GM19328 (cell line): ENCODE measurements at regions not wholly inside any gene's neighbourhood (a gene's known extent, or its start where the extent isn't known, plus 50 kb on each side); places are given as distances from the start of the nearest gene placed in this dataset.
"Not testable (repeated sequence)": the region's sequence is repeated elsewhere in the genome, so short reads cannot be mapped to it uniquely, and the experiment has no call there.

Experiments
- ATAC-seq: cut with Tn5 transposase; IDR thresholded peaks from one replicate; pipeline ENCODE4 v1.9.1; 2021; ENCODE audit warnings: mild to moderate bottlenecking, moderate library complexity; ENCODE audit not compliant: unreplicated experiment

GRCh38 chr15:53038655-53038941 lies 248.5 kb upstream of the ONECUT1 start:
- no peak for ATAC-seq

- no peak for ATAC-seq
Observed at GRCh38 chr15:53037904-53038654, 247.9 kb upstream of the ONECUT1 start.

GRCh38 chr15:53036641-53037040 lies 246.5 kb upstream of the ONECUT1 start:
- ATAC-seq = no peak

- ATAC-seq = no peak
Observed at GRCh38 chr15:53034767-53035245, 244.7 kb upstream of the ONECUT1 start.

DNA sequence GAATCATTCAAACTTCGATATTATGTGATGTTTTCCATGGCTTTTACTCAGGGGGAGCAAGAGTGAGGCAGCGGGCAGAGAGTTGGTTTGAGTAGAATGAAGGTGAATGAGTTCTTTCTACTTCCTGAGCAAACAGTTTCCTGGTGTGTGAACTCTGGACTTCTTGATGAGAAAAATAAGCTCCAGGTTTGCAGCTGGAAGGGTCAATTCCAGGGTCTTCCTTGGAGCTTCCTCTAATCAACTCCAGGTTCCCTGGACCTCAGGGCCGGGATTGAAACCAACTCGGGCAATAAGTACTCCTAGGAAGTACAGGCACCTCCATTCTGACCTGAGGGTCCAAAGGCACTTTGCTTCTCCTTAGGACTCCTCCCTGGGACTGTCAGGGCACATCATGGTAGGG lies 243.6 kb upstream of the ONECUT1 start:
- no peak for ATAC-seq

GRCh38 chr15:53031469-53031868 lies 241.3 kb upstream of the ONECUT1 start:
- ATAC-seq = no peak

GRCh38 chr15:53022788-53023187 lies 232.7 kb upstream of the ONECUT1 start:
- ATAC-seq = no peak

- no peak for ATAC-seq
Observed at GRCh38 chr15:53013329-53013728, 223.2 kb upstream of the ONECUT1 start.

DNA sequence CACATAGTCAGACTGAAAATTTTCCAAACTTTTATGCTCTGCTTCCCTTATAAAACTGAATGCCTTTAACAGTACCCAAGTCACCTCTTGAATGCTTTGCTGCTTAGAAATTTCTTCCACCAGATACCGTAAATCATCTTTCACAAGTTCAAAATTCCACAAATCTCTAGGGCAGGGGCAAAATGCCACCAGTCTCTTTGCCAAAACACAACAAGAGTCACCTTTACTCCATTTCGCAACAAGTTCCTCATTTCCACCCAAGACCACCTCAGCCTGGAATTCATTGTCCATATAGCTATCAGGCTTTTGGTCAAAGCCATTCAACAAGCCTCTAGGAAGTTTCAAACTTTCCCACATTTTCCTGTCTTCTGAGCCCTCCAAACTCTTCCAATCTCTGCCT lies 221.6 kb upstream of the ONECUT1 start:
- ATAC-seq = not testable (repeated sequence)

DNA sequence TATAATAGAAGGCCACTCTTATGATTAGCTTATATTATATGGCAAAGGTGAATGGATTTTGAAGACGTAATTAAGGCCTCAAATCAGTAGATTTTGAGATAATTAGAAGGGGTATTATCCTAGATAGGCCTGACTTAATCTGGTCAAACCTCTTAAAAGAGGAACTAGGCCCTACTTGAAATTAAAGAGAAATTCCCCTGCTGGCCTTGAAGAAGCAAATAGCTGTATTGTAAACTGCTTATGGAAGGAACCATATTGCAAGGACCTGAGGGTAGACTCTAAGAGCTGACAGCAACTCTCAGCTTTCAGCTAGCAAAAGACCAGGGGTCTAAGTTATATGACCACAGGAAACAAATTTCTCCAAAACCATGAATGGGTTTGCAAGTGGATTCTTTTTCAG lies 219.0 kb upstream of the ONECUT1 start:
- ATAC-seq = no peak

GRCh38 chr15:53000409-53000808 lies 210.3 kb upstream of the ONECUT1 start:
- ATAC-seq = no peak

DNA sequence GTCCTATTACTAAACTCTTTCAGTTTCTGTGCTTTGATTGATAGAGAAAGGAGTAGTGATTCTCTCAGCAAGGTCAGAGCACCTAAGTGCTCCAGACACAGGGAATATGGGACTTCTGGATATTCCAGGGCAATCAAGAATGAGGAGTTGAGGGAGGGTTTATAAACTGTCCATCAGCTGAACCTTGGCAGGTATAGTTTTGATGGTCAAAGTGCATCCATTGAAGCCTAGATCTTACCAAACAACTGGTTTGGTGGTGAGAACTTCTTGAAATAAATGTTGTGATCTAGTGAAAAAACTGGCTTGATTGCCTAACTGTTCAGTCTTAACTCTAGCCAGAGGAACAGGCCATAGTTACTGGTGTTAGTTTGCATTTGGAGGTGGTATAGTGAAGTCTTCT lies 207.0 kb upstream of the ONECUT1 start:
- no peak for ATAC-seq

- no peak for ATAC-seq
Observed at GRCh38 chr15:52994290-52994689, 204.2 kb upstream of the ONECUT1 start.

- no peak for ATAC-seq
Observed at GRCh38 chr15:52984507-52984906, 194.4 kb upstream of the ONECUT1 start.

- ATAC-seq = no peak
Observed at GRCh38 chr15:52980446-52980845, 190.3 kb upstream of the ONECUT1 start.

DNA sequence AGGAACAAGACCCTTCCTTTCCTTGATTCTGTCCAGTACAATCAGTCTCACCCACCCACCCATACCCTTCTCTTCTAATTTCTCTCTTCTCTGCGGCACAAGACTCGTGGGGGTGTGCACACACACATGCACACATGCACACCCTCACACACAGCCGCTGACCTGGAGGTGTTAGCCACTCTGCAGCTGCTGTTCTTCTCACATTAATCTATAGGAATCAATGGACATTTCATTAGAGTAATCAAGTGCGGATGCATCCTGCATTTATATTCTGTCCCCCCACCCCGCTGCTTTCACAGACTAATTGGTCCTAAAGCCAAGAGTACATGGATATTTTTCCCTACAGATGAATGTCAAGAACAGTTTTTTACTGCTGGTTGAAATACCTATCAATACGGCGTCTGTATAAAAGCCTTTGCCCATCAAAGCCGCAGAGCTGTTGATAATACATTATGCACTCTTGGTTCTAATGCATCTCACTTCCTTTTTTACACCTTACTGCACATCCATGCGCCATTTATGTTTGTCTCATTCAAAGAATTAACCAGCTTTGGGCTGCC lies 186.5 kb upstream of the ONECUT1 start:
- ATAC-seq = no peak

DNA sequence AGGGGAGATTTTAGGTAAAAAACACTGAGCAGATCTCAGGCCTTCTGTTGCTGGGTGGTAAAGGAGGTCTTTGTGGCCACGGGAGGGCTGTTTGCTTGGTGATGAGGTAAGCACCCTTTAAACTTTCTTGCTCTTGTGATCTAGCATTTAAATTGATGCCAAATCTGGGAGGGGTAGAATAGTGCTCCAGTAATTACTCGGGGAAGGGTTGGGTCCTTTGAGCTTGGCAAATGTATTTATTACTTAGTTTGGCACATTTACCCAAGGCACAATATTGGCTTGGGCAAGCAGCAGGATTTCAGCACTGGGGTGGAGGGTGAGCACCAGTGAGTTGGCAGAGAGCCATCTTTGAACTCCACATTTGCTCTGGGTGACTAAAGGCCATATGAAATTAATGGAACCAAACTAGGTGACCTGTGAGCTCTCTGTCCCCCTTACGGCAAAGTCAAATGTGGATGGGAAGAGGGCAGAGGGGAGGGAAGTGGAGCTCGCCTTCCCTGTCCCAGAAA lies 185.9 kb upstream of the ONECUT1 start:
- no peak for ATAC-seq

GRCh38 chr15:52963865-52964264 lies 173.7 kb upstream of the ONECUT1 start:
- ATAC-seq = no peak

DNA sequence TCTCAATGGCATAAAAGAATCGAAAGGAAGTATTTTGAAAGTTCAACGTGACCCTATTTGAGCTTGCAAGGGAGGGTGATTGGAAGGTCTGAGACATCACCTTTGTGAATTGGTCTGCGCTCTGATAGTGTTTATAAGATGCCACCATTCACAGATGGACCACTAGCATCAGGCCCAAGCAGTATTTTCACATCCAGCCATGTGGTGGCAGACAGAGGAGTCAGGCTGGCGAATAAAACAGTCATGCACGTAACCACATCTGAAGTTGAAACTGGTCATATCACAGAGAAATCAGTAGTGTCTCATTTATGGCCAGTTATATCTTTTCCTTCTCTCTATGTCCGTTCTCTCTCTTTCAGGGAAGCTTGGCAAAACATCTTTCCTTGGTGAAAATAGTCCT lies 170.1 kb upstream of the ONECUT1 start:
- ATAC-seq = no peak

GRCh38 chr15:52943746-52944145 lies 153.6 kb upstream of the ONECUT1 start:
- no peak for ATAC-seq

- ATAC-seq = no peak
Observed at GRCh38 chr15:52936489-52936888, 146.4 kb upstream of the ONECUT1 start.

DNA sequence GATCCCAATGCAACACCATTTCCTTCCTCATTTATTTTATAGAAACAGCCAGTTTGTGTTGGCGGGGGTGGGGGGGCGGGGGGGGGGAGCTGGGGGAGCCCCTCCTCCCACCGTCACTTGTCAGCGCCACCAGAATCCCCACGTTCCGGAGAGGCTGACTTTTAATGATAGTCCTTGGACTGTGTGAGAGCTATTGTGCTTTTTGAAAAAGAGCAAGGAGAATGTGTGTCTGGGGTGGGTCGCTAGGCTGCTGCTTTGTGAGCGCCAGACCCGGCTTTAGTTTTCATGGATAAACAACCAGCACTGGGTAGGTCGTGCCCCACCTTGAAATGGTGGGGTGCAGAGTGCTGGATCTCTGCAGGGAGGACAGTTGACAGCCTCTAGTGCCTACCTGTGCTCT lies 135.0 kb upstream of the ONECUT1 start:
- no peak for ATAC-seq

- ATAC-seq = no peak
Observed at GRCh38 chr15:52924630-52925029, 134.5 kb upstream of the ONECUT1 start.
